HepG2 (cell line): ENCODE measurements at regions not wholly inside any gene's neighbourhood (a gene's known extent, or its start where the extent isn't known, plus 50 kb on each side); places are given as distances from the start of the nearest gene placed in this dataset.

Experiments used
- E2F1 ChIP-seq: sonication (generic); formaldehyde crosslinking; IDR thresholded peaks from 2 replicates; pipeline ENCODE4 v1.5.0; 2020; ENCODE audit warnings: missing genetic modification reagents
- EZH2 ChIP-seq: conservative IDR thresholded peaks from 2 replicates; pipeline ENCODE4 v1.6.1; 2012; ENCODE audit warnings: mild to moderate bottlenecking, low read depth, low read length, moderate library complexity
- FOSL1 ChIP-seq: sonication (generic); formaldehyde crosslinking; IDR thresholded peaks from 2 replicates; pipeline ENCODE4 v1.9.0; 2021; ENCODE audit warnings: missing genetic modification reagents, borderline replicate concordance
- FOSL2 ChIP-seq: sonication (generic); formaldehyde crosslinking; IDR thresholded peaks from 2 replicates; pipeline ENCODE4 v1.4.0; 2020; ENCODE audit warnings: missing genetic modification reagents
- FOXM1 ChIP-seq: sonication (generic); formaldehyde crosslinking; IDR thresholded peaks from 2 replicates; pipeline ENCODE4 v1.5.0; 2020; ENCODE audit warnings: missing genetic modification reagents
- HINFP ChIP-seq: sonication (generic); formaldehyde crosslinking; IDR thresholded peaks from 2 replicates; pipeline ENCODE4 v1.4.0; 2020; ENCODE audit warnings: low read depth, mild to moderate bottlenecking, missing genetic modification reagents
- HNF4G ChIP-seq, 2 experiments: sonication (generic) in 1 of 2; formaldehyde crosslinking in 1 of 2; IDR thresholded peaks; 2 replicates each; pipeline versions ENCODE4 v1.4.0 to v1.6.1; 2011 to 2020; ENCODE audit warnings: borderline replicate concordance in 2 of 2, low read depth in 2 of 2, mild to moderate bottlenecking in 2 of 2, low read length in 1 of 2, missing genetic modification reagents in 1 of 2, moderate library complexity in 1 of 2
- HOXA3 ChIP-seq: sonication (generic); formaldehyde crosslinking; IDR thresholded peaks from 2 replicates; pipeline ENCODE4 v1.5.0; 2020; ENCODE audit warnings: missing genetic modification reagents
- MIER2 ChIP-seq: IDR thresholded peaks from 2 replicates; pipeline ENCODE4 v1.6.1; 2016; ENCODE audit warnings: missing biosample characterization, missing genetic modification reagents
- PAF1 ChIP-seq: IDR thresholded peaks from 2 replicates; pipeline ENCODE4 v1.6.1; 2016; ENCODE audit warnings: missing genetic modification reagents, missing compliant biosample characterization
- REL ChIP-seq: sonication (generic); formaldehyde crosslinking; conservative IDR thresholded peaks from 2 replicates; pipeline ENCODE4 v1.8.0; 2022; ENCODE audit warnings: mild to moderate bottlenecking, missing genetic modification reagents, moderate library complexity
- REPIN1 ChIP-seq: sonication (generic); formaldehyde crosslinking; IDR thresholded peaks from 2 replicates; pipeline ENCODE4 v1.8.0; 2022; ENCODE audit warnings: missing genetic modification reagents, low read depth, mild to moderate bottlenecking, borderline replicate concordance
- SRSF9 ChIP-seq: fragments of 200-400 bp; formaldehyde crosslinking; IDR thresholded peaks from 2 replicates; pipeline ENCODE4 v1.6.1; 2018; ENCODE audit warnings: borderline replicate concordance, mild to moderate bottlenecking, low read depth, low read length; ENCODE audit not compliant: insufficient read depth, poor library complexity, severe bottlenecking
- TEAD3 ChIP-seq: optimal IDR thresholded peaks from 2 replicates; pipeline ENCODE3; 2016; ENCODE audit warnings: borderline replicate concordance
- TFAP4 ChIP-seq: sonication (generic); IDR thresholded peaks from 2 replicates; pipeline ENCODE4 v1.6.1; 2016; ENCODE audit warnings: low read depth, borderline replicate concordance
- YEATS2 ChIP-seq: sonication (generic); formaldehyde crosslinking; IDR thresholded peaks from 2 replicates; pipeline ENCODE4 v1.4.0; 2020; ENCODE audit warnings: missing genetic modification reagents, borderline replicate concordance
- ZGPAT ChIP-seq: IDR thresholded peaks from 2 replicates; pipeline ENCODE4 v1.6.1; 2016; ENCODE audit warnings: mild to moderate bottlenecking
- ZNF670 ChIP-seq: sonication (generic); formaldehyde crosslinking; IDR thresholded peaks from 2 replicates; pipeline ENCODE4 v1.8.0; 2022; ENCODE audit warnings: mild to moderate bottlenecking, missing genetic modification reagents, borderline replicate concordance
- ZNF782 ChIP-seq: sonication (generic); formaldehyde crosslinking; IDR thresholded peaks from 2 replicates; pipeline ENCODE4 v1.4.0; 2020; ENCODE audit warnings: missing genetic modification reagents, mild to moderate bottlenecking, borderline replicate concordance
- ZXDC ChIP-seq: sonication (generic); formaldehyde crosslinking; IDR thresholded peaks from 2 replicates; pipeline ENCODE4 v1.5.0; 2020; ENCODE audit warnings: mild to moderate bottlenecking, missing genetic modification reagents
- TF ChIP-seq, protein P1 (sequence below): sonication (generic); formaldehyde crosslinking; IDR thresholded peaks from 2 replicates; pipeline ENCODE4 v1.4.0; 2020; ENCODE audit warnings: missing genetic modification reagents; ENCODE audit errors: not compliant biosample characterization

GRCh38 chr9:94166976-94167346 lies 82.7 kb downstream of the PTPDC1 start (continued):
- TF ChIP-seq TFAP4 (peak; percentile 5; the same call in 1 of the 2 replicates), TEAD3 (CRISPR knock-in tag) (peak; percentile 15), YEATS2 (CRISPR knock-in tag) (peak; percentile 63; the same call in 1 of the 2 replicates), FOSL2 (CRISPR knock-in tag) (peak; percentile 4; the same call in 1 of the 2 replicates), MIER2 (CRISPR knock-in tag) (no peak), HINFP (CRISPR knock-in tag) (0 out of 2 replicates have a peak, but pooled peaks have one; percentile 35), HNF4G (IDR thresholded peaks at IDR 0.05; ENCODE audit: borderline replicate concordance, low read depth, low read length) (peak; percentile 53; the same call in 1 of the 2 replicates), HNF4G (CRISPR knock-in tag; IDR thresholded peaks at IDR 0.05; ENCODE audit: borderline replicate concordance, low read depth) (no peak), ZNF782 (CRISPR knock-in tag) (no peak), FOSL1 (CRISPR knock-in tag) (peak; percentile 12; the same call in 1 of the 2 replicates), SRSF9 (no peak), FOXM1 (CRISPR knock-in tag) (no peak), HOXA3 (CRISPR knock-in tag) (peak; percentile 46; the same call in 1 of the 2 replicates), REL (no peak), ZXDC (no peak), ZGPAT (peak; percentile 17; the same call in 1 of the 2 replicates), ZNF670 (peak; percentile 28; the same call in 1 of the 2 replicates), EZH2 (no peak), PAF1 (no peak), REPIN1 (CRISPR knock-in tag) (peak; percentile 7; the same call in 1 of the 2 replicates), E2F1 (CRISPR knock-in tag) (no peak; the same call in 1 of the 2 replicates)
- TF ChIP-seq, protein P1, sequence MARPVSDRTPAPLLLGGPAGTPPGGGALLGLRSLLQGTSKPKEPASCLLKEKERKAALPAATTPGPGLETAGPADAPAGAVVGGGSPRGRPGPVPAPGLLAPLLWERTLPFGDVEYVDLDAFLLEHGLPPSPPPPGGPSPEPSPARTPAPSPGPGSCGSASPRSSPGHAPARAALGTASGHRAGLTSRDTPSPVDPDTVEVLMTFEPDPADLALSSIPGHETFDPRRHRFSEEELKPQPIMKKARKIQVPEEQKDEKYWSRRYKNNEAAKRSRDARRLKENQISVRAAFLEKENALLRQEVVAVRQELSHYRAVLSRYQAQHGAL (CRISPR knock-in tag): no peak
